Fibroblast of gingiva (primary cell): ENCODE measurements at regions not wholly inside any gene's neighbourhood (a gene's known extent, or its start where the extent isn't known, plus 50 kb on each side); places are given as distances from the start of the nearest gene placed in this dataset.

Source experiments
- DNase-seq: peaks from one replicate; pipeline ENCODE4 v3.0.0-alpha.2; 2011; ENCODE audit warnings: low read depth

GRCh38 chr7:17234398-17235031 is 63.9 kb upstream of the AHR start:
- peak; percentile 95 for DNase-seq

- no peak for DNase-seq
These were observed 62.3 kb upstream of the AHR start for GRCh38 chr7:17236171-17236570.

DNA sequence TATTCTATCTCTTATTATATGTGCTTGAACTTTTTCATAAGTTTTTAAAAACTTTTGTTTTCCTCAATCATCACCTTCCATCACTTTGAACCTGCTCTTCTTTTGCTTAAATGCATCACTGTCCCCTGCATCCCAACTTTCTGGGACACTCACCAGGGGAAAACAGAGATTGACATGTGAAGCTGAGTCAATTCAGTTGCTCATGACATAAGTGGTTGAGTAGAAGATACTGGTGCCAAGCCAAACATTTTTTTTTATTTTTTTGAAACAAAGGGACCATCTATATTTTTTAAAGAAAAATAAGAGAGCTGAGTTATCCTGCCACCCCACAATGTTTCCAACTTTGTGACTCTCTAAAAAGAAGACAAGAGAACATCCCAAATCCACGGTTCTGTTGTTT is 61.8 kb upstream of the AHR start:
- DNase-seq, result no peak

GRCh38 chr7:17239046-17239445 is 59.4 kb upstream of the AHR start:
- DNase-seq, result no peak

DNA sequence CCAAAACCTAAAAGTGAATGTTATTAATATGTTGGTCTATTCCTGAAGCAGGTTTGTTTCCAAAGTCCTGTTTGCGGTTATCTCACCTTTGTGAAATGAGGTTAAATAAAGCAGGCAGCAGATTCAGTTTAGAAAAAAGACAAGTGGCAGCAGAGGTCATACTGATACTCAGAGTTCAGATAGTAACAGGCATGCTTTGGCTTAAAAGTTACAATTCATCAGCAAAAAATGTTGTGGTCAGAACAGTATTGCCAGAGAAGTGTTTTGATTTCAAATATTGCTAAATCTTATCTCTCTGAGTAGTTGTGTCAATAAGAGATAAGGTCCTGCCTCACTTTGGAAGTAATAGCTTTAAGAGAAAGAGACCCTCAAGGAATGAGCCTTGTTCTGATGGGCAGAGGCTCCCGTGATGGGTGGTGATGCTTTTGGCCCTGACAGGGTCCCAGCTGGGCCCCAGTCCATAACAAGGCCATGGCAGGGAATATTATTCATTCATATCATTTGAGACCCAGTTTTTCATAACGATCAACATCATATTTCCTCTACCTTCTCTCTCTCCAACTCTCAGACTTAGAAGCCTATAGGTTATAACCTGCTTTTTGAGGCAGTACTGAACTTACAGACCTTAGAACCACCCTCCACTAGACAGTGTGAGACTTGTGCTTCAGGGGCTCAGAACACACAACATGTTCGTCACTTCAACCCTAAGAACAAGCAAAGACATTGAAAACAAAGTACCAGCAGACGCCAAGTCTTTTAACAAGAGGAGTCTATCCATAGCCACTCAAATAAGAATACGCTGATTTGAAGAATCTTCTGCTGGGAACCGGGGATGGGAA is 58.5 kb upstream of the AHR start:
- peak; percentile 4 for DNase-seq

DNA sequence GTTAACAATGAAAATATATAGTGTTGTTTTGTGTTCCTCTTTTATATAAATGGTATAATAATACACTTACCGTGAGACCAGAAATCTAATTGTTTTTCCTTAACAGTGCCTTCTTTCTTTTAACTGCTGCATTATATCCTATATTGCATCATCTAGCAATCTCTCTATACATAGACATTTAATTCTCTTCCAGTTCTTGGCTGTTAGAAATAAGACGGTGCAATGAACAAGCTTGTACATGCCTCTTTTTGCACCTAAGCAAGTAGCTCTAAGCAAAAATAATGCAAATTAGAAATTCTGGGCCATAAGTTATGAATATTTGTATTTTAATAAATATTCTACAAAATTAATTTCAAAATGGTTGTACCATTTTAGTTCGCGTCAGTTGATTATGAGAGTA is 55.9 kb upstream of the AHR start:
- DNase-seq, result no peak

GRCh38 chr7:17244786-17245185 is 53.7 kb upstream of the AHR start:
- DNase-seq, result no peak

GRCh38 chr7:17247357-17247756 is 51.1 kb upstream of the AHR start:
- no peak for DNase-seq

- DNase-seq, result no peak
These were observed 49.9 kb upstream of the AHR start for GRCh38 chr7:17248527-17248926.
